ENCODE measurements at regions not wholly inside any gene's neighbourhood (a gene's known extent, or its start where the extent isn't known, plus 50 kb on each side); places are given as distances from the start of the nearest gene placed in this dataset.

DNA sequence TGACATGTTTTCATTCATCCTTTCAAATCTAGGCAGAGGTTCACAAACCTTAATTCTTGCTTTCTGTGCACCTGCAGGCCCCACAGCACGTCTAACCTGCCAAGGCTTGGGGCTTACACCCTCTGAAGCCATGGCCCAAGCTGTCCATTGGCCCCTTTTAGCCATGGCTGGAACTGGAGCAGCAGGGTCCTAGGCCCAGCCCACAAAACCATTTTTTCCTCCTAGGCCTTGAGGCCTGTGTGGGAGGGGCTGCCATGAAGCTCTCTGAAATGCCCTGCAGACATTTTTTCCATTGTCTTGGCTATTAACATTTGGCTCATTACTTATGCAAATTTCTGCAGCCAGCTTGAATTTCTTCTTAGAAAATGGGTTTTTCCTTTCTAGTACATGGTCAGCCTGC lies 547.5 kb downstream of the KCNH5 start:
- Mint-ChIP-seq H3K9me3 (peaks cover 41 to 45% of the 10 kb centered on the region in 2 experiments), H3K4me1 (no peaks in the 10 kb centered on the region), H3K4me3 (no peak overlapping the region), H3K36me3 (ENCODE audit: insufficient read depth in 1 of 3, low read depth in 3 of 3) (peaks cover 21 to 31% (median 22%) of the 10 kb centered on the region in 3 experiments), H3K27me3 (ENCODE audit: low read depth) (no peaks in the 10 kb centered on the region), H3K27ac (no peak overlapping the region)
- no peaks in the 10 kb centered on the region for H3K79me2 ChIP-seq (ENCODE audit: insufficient read depth, low read length)
- H3K9ac ChIP-seq (ENCODE audit: extremely low read depth, insufficient read length, low read length): no peak overlapping the region
- DNase-seq: no peak
- no peak overlapping the region for H3K23ac ChIP-seq (ENCODE audit: insufficient read length, low read depth, low read length)
- peaks cover 18% of the 10 kb centered on the region for H3K9me3 ChIP-seq (ENCODE audit: control insufficient read depth, low read depth, low read length)
- H3K79me1 ChIP-seq (ENCODE audit: insufficient read depth, low read depth, low read length, poor library complexity, severe bottlenecking): no peaks in the 10 kb centered on the region
- no peak overlapping the region for H2BK120ac ChIP-seq (ENCODE audit: low read depth, low read length, poor library complexity, severe bottlenecking)
- no peak overlapping the region for H3K18ac ChIP-seq (ENCODE audit: insufficient read length, low read depth, low read length)
- H3K23me2 ChIP-seq (ENCODE audit: insufficient read length, low read depth, low read length, poor library complexity, severe bottlenecking): no peaks in the 10 kb centered on the region
- no peaks in the 10 kb centered on the region for H3K27me3 ChIP-seq (ENCODE audit: insufficient read depth, low read length)
- no peak overlapping the region for H4K8ac ChIP-seq (replicated peaks; ENCODE audit: insufficient read length, low read depth, low read length)
- no peak overlapping the region for H2AFZ ChIP-seq (ENCODE audit: low read length)
- H3K4me2 ChIP-seq (ENCODE audit: insufficient read depth, insufficient read length, low read length): no peak overlapping the region
- no peaks in the 10 kb centered on the region for H4K20me1 ChIP-seq (ENCODE audit: control insufficient read depth, insufficient read depth, insufficient read length)
- H2BK20ac ChIP-seq (ENCODE audit: low read depth, low read length, poor library complexity, severe bottlenecking): no peak overlapping the region
- no peak overlapping the region for H2BK15ac ChIP-seq (ENCODE audit: low read depth, low read length)
- H3K4ac ChIP-seq (ENCODE audit: low read depth, low read length): no peak overlapping the region
- H2BK12ac ChIP-seq (ENCODE audit: insufficient read length, low read depth, low read length): no peak overlapping the region
- TF ChIP-seq, protein P1, sequence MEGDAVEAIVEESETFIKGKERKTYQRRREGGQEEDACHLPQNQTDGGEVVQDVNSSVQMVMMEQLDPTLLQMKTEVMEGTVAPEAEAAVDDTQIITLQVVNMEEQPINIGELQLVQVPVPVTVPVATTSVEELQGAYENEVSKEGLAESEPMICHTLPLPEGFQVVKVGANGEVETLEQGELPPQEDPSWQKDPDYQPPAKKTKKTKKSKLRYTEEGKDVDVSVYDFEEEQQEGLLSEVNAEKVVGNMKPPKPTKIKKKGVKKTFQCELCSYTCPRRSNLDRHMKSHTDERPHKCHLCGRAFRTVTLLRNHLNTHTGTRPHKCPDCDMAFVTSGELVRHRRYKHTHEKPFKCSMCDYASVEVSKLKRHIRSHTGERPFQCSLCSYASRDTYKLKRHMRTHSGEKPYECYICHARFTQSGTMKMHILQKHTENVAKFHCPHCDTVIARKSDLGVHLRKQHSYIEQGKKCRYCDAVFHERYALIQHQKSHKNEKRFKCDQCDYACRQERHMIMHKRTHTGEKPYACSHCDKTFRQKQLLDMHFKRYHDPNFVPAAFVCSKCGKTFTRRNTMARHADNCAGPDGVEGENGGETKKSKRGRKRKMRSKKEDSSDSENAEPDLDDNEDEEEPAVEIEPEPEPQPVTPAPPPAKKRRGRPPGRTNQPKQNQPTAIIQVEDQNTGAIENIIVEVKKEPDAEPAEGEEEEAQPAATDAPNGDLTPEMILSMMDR (conservative IDR thresholded peaks at IDR 0.05): no peak
- no peak overlapping the region for H3T11ph ChIP-seq (ENCODE audit: low read length)
- no peak overlapping the region for H3K27ac ChIP-seq (ENCODE audit: insufficient read length, low read depth, low read length)
- no peak overlapping the region for H4K5ac ChIP-seq (ENCODE audit: insufficient read length, low read depth, low read length)
- no peaks in the 10 kb centered on the region for H3K4me1 ChIP-seq (ENCODE audit: insufficient read depth, low read length)
- H2AK5ac ChIP-seq (ENCODE audit: insufficient read length, low read length): no peak overlapping the region
- no peak overlapping the region for H3K56ac ChIP-seq (ENCODE audit: insufficient read length, low read depth, low read length)
- WGBS (ENCODE audit: extremely low coverage, insufficient read length, low lambda C conversion rate): no CpG with 5 or more reads among the region's 1 CpG
- no peak overlapping the region for H4K91ac ChIP-seq (ENCODE audit: insufficient read length, low read depth, low read length)
- no peak overlapping the region for H3K14ac ChIP-seq (ENCODE audit: insufficient read depth, low read length)
- no peak overlapping the region for H2BK5ac ChIP-seq (ENCODE audit: insufficient read length, low read length)

Data from H9 (cell line).